Colonic mucosa (tissue), 4 donors: ENCODE measurements at regions not wholly inside any gene's neighbourhood (a gene's known extent, or its start where the extent isn't known, plus 50 kb on each side); places are given as distances from the start of the nearest gene placed in this dataset.

ENCODE experiments used
- DNase-seq: peaks from one replicate; pipeline ENCODE4 v3.0.0-alpha.2; 2020
- H3K27ac ChIP-seq: fragments of 200-600 bp; one replicate; pipeline ENCODE4 v1.8.0; 2021
- H3K27me3 ChIP-seq: fragments of 200-600 bp; one replicate; pipeline ENCODE4 v1.8.0; 2021
- H3K36me3 ChIP-seq: fragments of 200-600 bp; one replicate; pipeline ENCODE4 v1.8.0; 2021
- H3K4me1 ChIP-seq: fragments of 200-600 bp; one replicate; pipeline ENCODE4 v1.8.0; 2021; ENCODE audit warnings: mild to moderate bottlenecking
- H3K4me3 ChIP-seq: fragments of 200-600 bp; one replicate; pipeline ENCODE4 v1.8.0; 2021
- H3K9ac ChIP-seq, 2 donors: one replicate each; pipeline ENCODE4 v1.7.0; 2013; ENCODE audit warnings: control low read depth in 2 of 2, low read depth in 2 of 2, low read length in 2 of 2
- H3K9me3 ChIP-seq: fragments of 200-600 bp; one replicate; pipeline ENCODE4 v1.8.0; 2021
- intact Hi-C: fragments of 100-400 bp; cut with DNase I; formaldehyde crosslinking; loops from one replicate; pipeline ENCODE4 v1.14.1; 2022
- TF ChIP-seq, protein P1 (sequence below): fragments of 200-600 bp; IDR thresholded peaks from one replicate; pipeline ENCODE4 v1.8.0; 2022; ENCODE audit warnings: antibody characterized with exemption, mild to moderate bottlenecking
- donor health status: healthy.
- donor health status: DM: no; HTN: no; CAD: no.
- donor health status: DM: no; HTN: no; CAD: no.

- Histone ChIP-seq H3K36me3 (no peaks in the 10 kb centered on the region), H3K9me3 (no peaks in the 10 kb centered on the region), H3K27ac (no peak overlapping the region), H3K4me3 (no peak overlapping the region), H3K9ac (no peak overlapping the region), H3K4me1 (no peaks in the 10 kb centered on the region), H3K27me3 (no peaks in the 10 kb centered on the region)
- TF ChIP-seq, protein P1, sequence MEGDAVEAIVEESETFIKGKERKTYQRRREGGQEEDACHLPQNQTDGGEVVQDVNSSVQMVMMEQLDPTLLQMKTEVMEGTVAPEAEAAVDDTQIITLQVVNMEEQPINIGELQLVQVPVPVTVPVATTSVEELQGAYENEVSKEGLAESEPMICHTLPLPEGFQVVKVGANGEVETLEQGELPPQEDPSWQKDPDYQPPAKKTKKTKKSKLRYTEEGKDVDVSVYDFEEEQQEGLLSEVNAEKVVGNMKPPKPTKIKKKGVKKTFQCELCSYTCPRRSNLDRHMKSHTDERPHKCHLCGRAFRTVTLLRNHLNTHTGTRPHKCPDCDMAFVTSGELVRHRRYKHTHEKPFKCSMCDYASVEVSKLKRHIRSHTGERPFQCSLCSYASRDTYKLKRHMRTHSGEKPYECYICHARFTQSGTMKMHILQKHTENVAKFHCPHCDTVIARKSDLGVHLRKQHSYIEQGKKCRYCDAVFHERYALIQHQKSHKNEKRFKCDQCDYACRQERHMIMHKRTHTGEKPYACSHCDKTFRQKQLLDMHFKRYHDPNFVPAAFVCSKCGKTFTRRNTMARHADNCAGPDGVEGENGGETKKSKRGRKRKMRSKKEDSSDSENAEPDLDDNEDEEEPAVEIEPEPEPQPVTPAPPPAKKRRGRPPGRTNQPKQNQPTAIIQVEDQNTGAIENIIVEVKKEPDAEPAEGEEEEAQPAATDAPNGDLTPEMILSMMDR: no peak
- intact Hi-C loops: no loop called here
- DNase-seq: no peak
Observed at GRCh38 chrX:138014577-138014976, 448.6 kb downstream of the ZIC3 start.

DNA sequence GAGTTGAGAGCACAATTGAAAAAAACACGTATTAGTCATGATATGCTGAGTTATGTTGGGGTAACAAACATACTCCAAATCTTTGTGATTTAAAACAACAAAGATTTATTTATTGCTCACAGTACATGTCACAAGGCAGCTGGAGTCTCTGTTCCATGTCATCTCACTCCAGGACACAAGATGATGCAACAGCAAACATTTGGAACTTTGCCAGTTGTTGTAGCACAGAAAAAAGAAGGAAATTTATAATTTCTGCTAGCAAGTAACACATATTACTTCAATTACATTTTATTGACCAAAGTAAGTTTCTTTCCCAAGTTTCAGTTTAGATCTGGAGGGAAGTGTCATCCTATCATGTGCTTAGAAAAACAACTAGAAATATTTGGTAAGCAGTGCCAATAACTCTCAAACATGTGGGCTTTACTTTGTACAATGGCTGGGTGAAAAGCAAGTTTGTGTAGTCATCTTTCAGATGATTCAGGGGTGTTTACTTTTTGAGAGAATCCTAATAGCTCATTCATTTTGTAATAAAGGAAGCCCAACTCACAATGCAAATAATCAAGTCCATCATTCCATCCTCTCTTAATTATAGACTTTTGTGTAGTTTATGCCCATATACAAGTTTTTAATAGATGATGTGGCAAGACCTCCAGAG, 452.3 kb downstream of the ZIC3 start:
- Histone ChIP-seq H3K4me1 (no peaks in the 10 kb centered on the region), H3K27me3 (no peaks in the 10 kb centered on the region), H3K27ac (no peak overlapping the region), H3K4me3 (no peak overlapping the region), H3K36me3 (no peaks in the 10 kb centered on the region), H3K9ac (no peak overlapping the region), H3K9me3 (no peaks in the 10 kb centered on the region)
- DNase-seq: no peak
- intact Hi-C loops: no loop called here
- TF ChIP-seq, protein P1: no peak

DNA sequence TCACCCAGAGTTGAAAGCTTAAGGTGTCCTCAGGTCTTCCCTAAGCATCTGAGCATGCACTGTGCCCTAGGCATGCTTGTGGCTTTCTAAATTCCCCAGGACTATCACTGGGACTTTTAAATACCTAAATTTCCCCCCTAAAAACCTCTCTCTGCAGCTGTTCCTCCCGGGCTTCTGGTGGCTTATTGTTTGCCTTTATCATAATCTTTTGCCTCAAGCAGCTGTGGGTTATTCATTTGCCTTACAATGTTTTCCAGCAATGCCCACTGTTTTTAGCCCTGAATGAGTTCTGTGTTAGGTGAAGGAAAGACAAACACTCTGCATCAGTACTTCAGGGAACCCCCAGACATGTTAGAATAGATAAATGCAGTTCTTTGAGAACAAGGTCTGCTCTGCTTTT, 455.0 kb downstream of the ZIC3 start:
- Histone ChIP-seq H3K36me3 (no peaks in the 10 kb centered on the region), H3K27ac (no peak overlapping the region), H3K4me3 (no peak overlapping the region), H3K4me1 (no peaks in the 10 kb centered on the region), H3K9me3 (no peaks in the 10 kb centered on the region), H3K27me3 (no peaks in the 10 kb centered on the region), H3K9ac (no peak overlapping the region)
- TF ChIP-seq, protein P1: no peak
- intact Hi-C loops: no loop called here
- DNase-seq: no peak

- Histone ChIP-seq H3K9me3 (no peaks in the 10 kb centered on the region), H3K4me3 (no peak overlapping the region), H3K36me3 (no peaks in the 10 kb centered on the region), H3K9ac (no peak overlapping the region), H3K27ac (no peak overlapping the region), H3K4me1 (no peaks in the 10 kb centered on the region), H3K27me3 (no peaks in the 10 kb centered on the region)
- intact Hi-C loops: no loop called here
- TF ChIP-seq, protein P1: peak; percentile 31
- DNase-seq: no peak
Observed at GRCh38 chrX:138026211-138026610, 460.3 kb downstream of the ZIC3 start.

GRCh38 chrX:138031715-138032114, 465.8 kb downstream of the ZIC3 start:
- no peak for DNase-seq
- no peaks in the 10 kb centered on the region for H3K27me3 ChIP-seq
- H3K9me3 ChIP-seq: no peaks in the 10 kb centered on the region
- intact Hi-C loops: no loop called here
- no peaks in the 10 kb centered on the region for H3K4me1 ChIP-seq
- H3K36me3 ChIP-seq: no peaks in the 10 kb centered on the region
- H3K9ac ChIP-seq: no peak overlapping the region
- H3K27ac ChIP-seq: no peak overlapping the region
- TF ChIP-seq, protein P1: no peak
- H3K4me3 ChIP-seq: no peak overlapping the region
